Hepatocyte (in vitro differentiated cells): ENCODE measurements at regions not wholly inside any gene's neighbourhood (a gene's known extent, or its start where the extent isn't known, plus 50 kb on each side); places are given as distances from the start of the nearest gene placed in this dataset.

Source experiments
- EZH2 ChIP-seq: fragments of 200-600 bp; sonication (generic); IDR thresholded peaks from 2 replicates; pipeline ENCODE4 v1.6.1; 2016; ENCODE audit warnings: antibody characterized with exemption, mild to moderate bottlenecking, borderline replicate concordance
- TF ChIP-seq, protein P1 (sequence below): fragments of 200-600 bp; sonication (generic); IDR thresholded peaks from 2 replicates; pipeline ENCODE4 v1.5.1; 2016; ENCODE audit warnings: antibody characterized with exemption, mild to moderate bottlenecking; ENCODE audit not compliant: poor library complexity

DNA sequence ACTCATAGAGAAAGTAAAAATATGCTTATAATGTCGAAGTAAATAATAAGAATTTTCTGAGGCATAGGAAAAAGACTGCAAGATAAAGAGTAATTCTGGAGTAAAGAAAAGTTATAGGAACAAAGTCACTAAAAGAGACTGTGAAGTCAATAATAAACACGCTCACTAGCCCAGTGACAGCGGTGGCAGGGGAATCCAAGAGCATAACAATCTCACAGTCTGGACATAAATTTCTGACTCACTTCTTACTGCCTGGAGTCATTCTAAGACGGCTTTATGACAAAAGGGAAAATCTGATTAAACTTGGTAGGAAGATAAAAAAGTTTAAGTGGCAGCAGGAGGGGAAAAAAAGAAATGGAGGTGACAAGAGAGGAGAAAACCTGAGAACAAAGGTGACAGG lies 56.4 kb upstream of the GRIP1 start:
- TF ChIP-seq EZH2, result no peak
- TF ChIP-seq, protein P1, sequence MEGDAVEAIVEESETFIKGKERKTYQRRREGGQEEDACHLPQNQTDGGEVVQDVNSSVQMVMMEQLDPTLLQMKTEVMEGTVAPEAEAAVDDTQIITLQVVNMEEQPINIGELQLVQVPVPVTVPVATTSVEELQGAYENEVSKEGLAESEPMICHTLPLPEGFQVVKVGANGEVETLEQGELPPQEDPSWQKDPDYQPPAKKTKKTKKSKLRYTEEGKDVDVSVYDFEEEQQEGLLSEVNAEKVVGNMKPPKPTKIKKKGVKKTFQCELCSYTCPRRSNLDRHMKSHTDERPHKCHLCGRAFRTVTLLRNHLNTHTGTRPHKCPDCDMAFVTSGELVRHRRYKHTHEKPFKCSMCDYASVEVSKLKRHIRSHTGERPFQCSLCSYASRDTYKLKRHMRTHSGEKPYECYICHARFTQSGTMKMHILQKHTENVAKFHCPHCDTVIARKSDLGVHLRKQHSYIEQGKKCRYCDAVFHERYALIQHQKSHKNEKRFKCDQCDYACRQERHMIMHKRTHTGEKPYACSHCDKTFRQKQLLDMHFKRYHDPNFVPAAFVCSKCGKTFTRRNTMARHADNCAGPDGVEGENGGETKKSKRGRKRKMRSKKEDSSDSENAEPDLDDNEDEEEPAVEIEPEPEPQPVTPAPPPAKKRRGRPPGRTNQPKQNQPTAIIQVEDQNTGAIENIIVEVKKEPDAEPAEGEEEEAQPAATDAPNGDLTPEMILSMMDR, result no peak
